ENCODE measurements at regions not wholly inside any gene's neighbourhood (a gene's known extent, or its start where the extent isn't known, plus 50 kb on each side); places are given as distances from the start of the nearest gene placed in this dataset.

- DNase-seq (ENCODE audit: low spot score): no peak
These were observed 298.6 kb upstream of the AKR1E2 start for GRCh38 chr10:4527281-4527970.

DNA sequence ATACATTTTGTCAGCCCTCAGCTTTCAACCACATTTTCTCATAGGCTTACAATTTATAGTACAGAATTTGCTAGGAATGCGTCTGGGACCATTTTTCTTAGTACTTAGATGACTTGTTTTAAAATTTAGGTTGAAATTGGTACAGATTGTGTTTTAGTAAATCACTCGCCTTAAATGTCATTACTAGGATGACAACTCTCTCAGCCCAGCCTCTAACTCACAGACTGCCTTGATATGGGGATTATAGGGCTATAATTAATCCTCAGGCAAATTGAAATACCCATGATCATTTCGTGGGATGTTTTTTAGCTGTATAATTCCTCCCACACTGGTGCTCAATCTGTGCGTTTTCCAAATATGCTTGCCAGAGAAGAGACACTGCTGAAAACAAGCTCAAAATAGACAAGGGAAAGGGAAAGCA, 299.7 kb upstream of the AKR1E2 start:
- no peak for DNase-seq (ENCODE audit: low spot score)

DNA sequence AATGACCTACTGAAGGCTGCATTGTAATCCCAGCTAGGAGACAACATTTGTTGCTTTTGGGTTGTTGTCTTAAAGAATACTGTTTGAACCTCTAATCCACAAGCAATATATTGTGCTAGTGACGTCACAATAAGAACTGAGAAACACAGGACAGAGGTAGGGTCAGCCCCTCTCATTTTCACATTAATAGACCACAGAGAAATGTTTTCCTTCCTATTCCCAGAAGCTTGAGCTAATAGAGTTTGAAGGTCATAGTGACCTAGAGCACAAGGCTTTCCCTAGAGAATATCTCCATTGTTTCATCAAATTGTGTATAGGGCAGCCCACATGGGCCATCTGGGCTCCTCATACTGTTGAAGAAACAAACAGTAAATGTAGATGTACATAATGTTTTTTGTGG, 300.9 kb upstream of the AKR1E2 start:
- DNase-seq (ENCODE audit: low spot score): no peak

DNA sequence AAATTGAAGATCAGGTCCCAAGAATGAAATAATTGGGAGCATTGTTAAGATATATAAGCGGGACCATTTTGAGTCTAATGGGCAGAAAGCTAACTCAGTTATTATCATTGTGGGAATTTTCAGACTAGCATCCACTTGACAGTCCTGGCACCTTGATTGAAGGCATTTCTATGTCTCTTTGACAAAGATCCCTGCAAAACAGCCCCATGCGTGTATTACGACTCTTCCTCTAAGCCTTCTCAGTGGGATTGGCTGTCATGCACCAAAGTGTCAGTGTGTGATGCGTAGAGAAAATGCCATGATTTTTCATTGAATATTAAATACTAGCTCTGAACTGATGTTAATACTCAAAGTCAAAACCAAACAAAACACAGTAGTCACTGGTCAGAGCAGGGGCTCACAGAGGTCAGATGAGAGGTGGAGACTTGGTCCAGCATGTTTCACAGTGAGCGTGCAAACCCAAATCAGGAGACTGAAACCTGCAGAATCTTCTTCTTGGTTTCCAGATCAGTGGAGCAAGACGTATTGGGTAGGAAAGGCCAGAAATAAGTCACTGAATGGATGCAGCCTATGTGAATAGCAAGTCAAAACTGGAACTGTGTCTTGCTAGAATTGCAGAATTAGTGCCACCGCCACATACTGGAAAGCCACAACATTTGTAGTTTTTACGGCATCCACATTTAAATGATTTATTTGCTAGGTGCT, 303.6 kb upstream of the AKR1E2 start:
- DNase-seq (ENCODE audit: low spot score): no peak

DNA sequence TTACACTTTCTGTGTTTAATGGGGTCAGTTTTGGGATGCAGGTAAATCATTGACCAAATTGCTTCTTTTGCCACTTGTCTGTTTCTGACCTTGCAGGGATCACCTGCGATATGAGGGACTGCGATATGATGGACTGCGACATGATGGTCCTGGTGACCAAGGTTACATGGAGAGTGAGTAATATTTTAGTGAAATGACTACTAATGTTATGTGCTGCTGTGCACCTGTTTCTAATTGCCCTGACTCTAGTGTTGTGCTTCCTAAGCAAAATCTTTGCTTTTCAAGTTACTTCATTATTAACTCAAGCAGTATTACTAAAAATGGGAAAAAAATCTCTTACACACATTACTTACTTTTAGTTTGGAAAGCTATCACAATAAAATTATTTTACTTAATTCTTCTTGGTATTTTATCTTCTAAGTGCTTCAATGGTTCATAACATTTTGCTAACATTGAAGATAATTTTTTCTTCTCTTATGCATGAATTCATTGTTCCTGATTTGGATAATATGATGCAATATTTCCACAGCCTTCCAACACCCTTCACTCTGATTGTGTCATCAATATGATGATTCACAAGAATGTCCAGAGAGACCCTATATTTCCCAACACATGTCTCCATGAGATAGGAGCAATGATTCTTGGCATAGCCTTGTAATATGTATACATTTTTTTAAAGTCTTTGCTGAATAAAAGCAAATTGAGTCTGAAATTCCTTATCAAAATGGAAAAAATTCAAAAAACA, 306.2 kb upstream of the AKR1E2 start:
- DNase-seq (ENCODE audit: low spot score): no peak

GRCh38 chr10:4517746-4518145, 308.3 kb upstream of the AKR1E2 start:
- no peak for DNase-seq (ENCODE audit: low spot score)

GRCh38 chr10:4515721-4516120, 310.3 kb upstream of the AKR1E2 start:
- DNase-seq (ENCODE audit: low spot score): no peak

DNA sequence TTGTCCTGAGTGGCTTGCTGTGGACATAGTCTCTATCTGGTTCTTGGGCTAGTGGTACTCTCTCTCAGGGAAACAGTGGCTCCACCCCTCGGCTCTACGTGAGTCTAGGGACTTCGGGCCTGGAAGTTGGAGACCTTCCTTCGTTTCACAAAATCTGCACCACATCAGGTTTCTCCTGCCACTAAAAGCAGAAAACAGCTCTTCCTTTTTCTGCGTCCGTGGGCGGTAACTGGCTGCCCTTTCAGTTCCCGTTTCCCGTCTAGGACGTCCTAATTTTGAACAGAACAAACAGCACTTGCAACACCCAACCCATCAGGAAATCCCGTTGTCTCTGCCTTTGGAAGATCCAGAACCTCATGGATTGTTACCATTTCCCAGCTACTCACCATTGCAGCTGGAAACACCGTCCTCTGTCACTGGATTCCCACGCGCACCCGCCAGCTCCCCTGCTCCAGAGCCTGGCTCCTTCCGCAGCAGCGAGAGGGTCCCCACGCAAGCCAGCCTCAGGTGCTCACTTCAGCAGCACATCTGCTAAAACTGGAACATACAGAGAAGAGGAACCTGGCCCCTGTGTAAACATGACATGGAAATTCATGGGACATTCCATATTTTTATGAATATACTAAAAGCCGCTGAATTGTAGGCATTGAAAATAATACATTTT, 311.4 kb upstream of the AKR1E2 start:
- DNase-seq (ENCODE audit: low spot score): peak; percentile 3

- DNase-seq (ENCODE audit: low spot score): no peak
These were observed 313.3 kb upstream of the AKR1E2 start for GRCh38 chr10:4512671-4513240.

- no peak for DNase-seq (ENCODE audit: low spot score)
These were observed 313.8 kb upstream of the AKR1E2 start for GRCh38 chr10:4512196-4512595.

DNA sequence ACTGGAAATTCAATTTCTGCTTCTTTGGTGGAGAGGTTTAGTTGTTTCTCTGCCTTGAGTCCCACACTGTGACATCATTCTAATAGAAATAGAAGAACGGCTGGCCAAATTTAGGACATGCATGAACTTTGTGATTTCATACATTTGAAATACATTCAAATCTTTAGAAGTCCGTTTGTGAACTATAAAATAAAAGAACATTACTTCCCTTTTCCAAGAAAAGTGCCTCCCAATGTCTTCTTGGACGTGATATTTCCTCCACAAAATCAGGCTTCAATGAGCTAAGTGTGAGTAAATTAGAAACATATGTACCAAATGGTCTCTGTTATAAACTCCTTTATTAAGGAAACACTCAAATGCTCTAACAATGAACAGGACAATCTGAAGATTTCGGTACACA, 314.5 kb upstream of the AKR1E2 start:
- DNase-seq (ENCODE audit: low spot score): no peak

DNA sequence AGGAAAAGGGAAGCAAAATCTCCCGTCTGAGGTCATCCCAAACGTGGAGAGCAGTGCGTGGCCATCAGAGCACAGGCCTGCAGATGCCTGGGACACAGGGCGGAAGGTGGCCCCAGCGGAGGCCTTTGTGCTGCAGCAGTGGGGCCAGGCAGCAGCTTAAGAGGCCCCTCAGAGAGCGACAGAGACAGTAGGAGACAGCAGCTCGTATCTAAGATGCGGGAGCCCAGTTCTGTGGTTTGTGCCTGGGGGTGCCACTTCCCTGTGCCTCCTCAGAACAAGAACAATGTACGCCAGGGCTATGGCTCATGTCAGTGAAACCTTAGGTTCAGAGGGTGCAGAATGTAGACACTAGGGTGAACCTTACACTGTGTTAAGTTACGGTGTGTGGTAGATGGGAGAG, 316.6 kb upstream of the AKR1E2 start:
- DNase-seq (ENCODE audit: low spot score): no peak

DNA sequence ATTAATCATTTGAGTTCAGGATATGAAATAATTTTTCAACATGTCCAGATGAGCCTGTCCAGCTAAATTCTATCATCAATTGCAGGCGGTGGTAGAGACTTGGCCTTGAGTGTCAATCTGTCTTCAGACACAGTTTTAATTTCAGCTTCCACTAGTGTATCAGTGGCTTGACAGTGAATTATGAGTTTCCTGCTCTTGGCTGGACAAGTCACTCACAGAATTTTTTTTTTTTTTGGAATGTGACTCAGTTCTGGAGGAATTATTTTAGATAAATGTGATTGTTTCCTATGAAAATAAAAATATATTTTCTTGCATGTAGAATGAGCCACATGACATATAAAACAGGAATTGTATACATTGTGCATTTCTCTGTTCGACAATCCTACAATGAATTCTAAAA, 319.9 kb upstream of the AKR1E2 start:
- DNase-seq (ENCODE audit: low spot score): no peak

GRCh38 chr10:4504550-4504949, 321.5 kb upstream of the AKR1E2 start:
- no peak for DNase-seq (ENCODE audit: low spot score)

DNA sequence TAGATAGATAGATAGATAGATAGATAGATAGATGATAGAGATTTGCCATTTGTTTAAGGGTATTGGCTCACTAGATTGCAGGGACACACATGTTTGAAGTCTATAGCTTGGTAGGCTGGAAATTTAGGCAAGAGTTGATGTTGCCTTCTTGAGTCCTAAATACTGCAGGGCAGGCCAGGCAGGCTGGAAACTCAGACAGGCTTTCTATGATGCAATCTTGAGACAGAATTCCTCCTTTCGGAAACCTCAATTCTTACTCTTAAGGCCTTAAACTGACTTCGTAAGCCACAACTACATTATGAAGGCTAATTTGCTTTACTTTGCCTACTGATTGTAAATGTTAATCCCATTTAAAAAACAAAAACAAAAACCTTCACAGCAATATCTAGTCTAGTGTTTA, 322.9 kb upstream of the AKR1E2 start:
- DNase-seq (ENCODE audit: low spot score): no peak

GRCh38 chr10:4501306-4501705, 324.7 kb upstream of the AKR1E2 start:
- no peak for DNase-seq (ENCODE audit: low spot score)

DNA sequence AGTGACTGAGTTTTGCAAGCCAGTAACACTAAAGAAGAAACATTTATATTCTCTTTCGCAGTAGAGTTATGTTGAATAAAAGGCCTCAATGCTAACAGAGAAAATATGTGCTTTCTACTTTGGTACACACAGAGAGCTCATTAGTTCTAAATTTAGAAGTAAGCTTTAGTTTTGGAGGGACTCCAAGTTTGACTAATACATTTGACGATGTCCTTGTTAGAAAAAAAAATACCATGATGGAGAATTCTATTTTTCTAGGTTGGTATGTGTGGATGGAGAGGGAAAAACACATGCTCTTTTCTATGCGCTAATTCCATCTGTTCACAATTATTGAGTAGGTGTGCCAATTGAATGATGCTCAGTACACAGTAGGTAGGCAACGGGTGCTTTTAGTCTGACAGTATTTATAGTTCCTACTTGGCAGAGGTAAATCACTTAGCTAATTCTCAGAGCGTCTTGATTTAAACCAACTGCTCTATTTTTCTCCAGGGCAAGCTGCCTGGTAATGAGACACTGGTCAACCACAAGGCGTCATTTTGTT, 327.2 kb upstream of the AKR1E2 start:
- no peak for DNase-seq (ENCODE audit: low spot score)

DNA sequence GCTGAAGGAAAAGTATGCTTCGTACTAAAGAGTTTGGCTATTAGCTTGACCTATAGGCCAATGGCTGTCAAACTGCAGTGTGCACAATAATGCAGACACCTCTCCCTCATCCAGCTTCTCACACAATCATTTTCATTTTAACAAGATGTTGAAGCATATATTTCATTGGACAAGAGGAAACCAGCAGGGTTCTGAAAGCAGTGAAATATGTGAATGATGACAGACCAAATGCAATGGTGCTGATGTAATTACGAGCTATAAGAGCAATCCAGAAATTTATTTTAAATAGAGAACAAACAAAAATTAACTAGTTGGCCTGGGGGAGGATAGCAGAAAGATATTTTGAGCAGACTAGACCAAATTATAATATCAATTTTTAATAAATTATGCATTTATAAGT, 331.5 kb upstream of the AKR1E2 start:
- DNase-seq (ENCODE audit: low spot score): no peak

GRCh38 chr10:4492202-4492601, 333.8 kb upstream of the AKR1E2 start:
- no peak for DNase-seq (ENCODE audit: low spot score)

DNA sequence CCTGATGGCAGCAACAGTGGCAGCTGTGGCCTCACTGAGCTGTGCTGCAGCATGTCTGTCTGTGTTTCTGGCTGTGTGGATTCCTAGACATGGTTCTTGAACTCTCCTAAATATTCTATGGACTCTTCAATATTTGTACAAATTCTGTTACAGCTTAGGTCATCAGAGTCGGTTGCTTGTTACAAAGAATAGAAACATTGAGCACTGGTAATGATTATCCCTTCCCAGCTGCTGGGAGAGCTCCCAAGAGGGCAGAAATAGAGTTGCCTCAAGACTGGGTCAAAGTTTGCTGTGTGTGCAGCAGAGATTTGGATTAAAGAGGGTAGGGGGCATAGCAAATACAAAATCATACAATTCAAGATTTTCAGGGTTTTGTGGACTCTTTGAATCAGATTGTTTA, 337.1 kb upstream of the AKR1E2 start:
- DNase-seq (ENCODE audit: low spot score): no peak

DNA sequence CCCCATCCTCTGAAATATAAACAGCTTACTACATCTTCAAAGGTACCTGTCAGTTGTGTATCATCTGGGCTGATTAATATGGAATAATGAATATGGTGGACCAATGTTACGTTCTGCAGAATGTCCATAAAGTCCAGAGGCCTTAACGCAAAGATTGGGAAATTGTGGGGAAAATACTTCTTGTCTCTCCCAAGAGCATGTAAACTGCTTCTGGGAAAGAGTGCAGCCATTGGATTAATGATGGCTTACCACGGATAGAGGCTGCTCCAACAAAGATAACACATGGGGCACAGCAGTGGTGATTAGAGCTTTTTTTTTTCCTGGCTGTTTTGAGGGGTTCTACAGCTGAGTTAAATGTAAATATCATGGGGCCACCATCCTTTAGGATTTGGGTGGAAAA, 340.4 kb upstream of the AKR1E2 start:
- DNase-seq (ENCODE audit: low spot score): no peak

- no peak for DNase-seq (ENCODE audit: low spot score)
These were observed 342.2 kb upstream of the AKR1E2 start for GRCh38 chr10:4483811-4484210.
